A549 (cell line): ENCODE measurements at regions not wholly inside any gene's neighbourhood (a gene's known extent, or its start where the extent isn't known, plus 50 kb on each side); places are given as distances from the start of the nearest gene placed in this dataset.

Experiments
- ATAC-seq, 2 experiments: fragments of 200-7000 bp in 1 of 2; fragments of >200 bp in 1 of 2; cut with Nextera tagmentation in 1 of 2; cut with Tn5 transposase in 1 of 2; 3 replicates each; pipeline versions ENCODE4 v1.8.0 to v1.9.1; 2018 to 2020; ENCODE audit warnings: mild to moderate bottlenecking in 1 of 2, moderate library complexity in 1 of 2
- CTCF ChIA-PET: fragments of 300-600 bp; sonication (Branson Sonifier 250); formaldehyde crosslinking; extraction: SDS; loops from one replicate; lab custom pipeline; 2021; ENCODE audit warnings: antibody characterized with exemption, inconsistent platforms; lab: Yijun Ruan, JAX
- POLR2A ChIA-PET: fragments of 350-600 bp; formaldehyde crosslinking; extraction: SDS; loops from one replicate; lab custom pipeline; 2021; ENCODE audit warnings: antibody characterized with exemption, inconsistent platforms; lab: Yijun Ruan, JAX
- DNase-seq, 2 experiments: peaks; one replicate each; pipeline versions ENCODE4 v3.0.0 to v3.0.0-alpha.2; 2011 to 2016; ENCODE audit warnings: low read depth in 1 of 2, low spot score in 1 of 2
- FAIRE-seq: peaks from 2 replicates; lab custom pipeline; 2011; peaks lifted over from hg19 to GRCh38; lab: Jason Lieb, UNC
- H3K27ac ChIP-seq, 2 experiments: fragments of >200 bp; sonication (Bioruptor Twin); formaldehyde crosslinking; 3 replicates each; pipeline ENCODE4 v1.5.1; 2016 to 2017
- H3K4me1 ChIP-seq: fragments of >200 bp; sonication (Bioruptor Twin); formaldehyde crosslinking; 3 replicates; pipeline ENCODE4 v1.6.1; 2016
- H3K4me2 ChIP-seq: fragments of >200 bp; sonication (Bioruptor Twin); formaldehyde crosslinking; 3 replicates; pipeline ENCODE4 v1.6.1; 2016
- H3K4me3 ChIP-seq: fragments of >200 bp; sonication (Bioruptor Twin); formaldehyde crosslinking; 3 replicates; pipeline ENCODE4 v1.5.1; 2016
- H3K9me3 ChIP-seq: fragments of >200 bp; sonication (Bioruptor Twin); formaldehyde crosslinking; 3 replicates; pipeline ENCODE4 v1.6.1; 2016
- BHLHE40 ChIP-seq: IDR thresholded peaks from 2 replicates; pipeline ENCODE4 v1.6.1; 2012; ENCODE audit warnings: low read depth, low read length, inconsistent platforms
- CEBPB ChIP-seq, 2 experiments: fragments of >200 bp in 1 of 2; sonication (Bioruptor Twin) in 1 of 2; formaldehyde crosslinking in 1 of 2; IDR thresholded peaks; 2 replicates each; pipeline ENCODE4 v1.6.1; 2012 to 2016
- EHF ChIP-seq: fragments of 250-450 bp; sonication (Bioruptor Pico); IDR thresholded peaks from 2 replicates; pipeline ENCODE4 v1.5.0; 2020; ENCODE audit warnings: mild to moderate bottlenecking
- EP300 ChIP-seq, 2 experiments: fragments of >200 bp; sonication (Bioruptor Twin); formaldehyde crosslinking; IDR thresholded peaks; 2 replicates in 1 of 2; 3 replicates in 1 of 2; pipeline ENCODE4 v1.6.1; 2016 to 2017
- FOSL2 ChIP-seq, 2 experiments: fragments of 450-650 bp in 1 of 2; fragments of >200 bp in 1 of 2; sonication (Bioruptor Twin) in 1 of 2; formaldehyde crosslinking; IDR thresholded peaks; 2 replicates each; pipeline versions ENCODE4 v1.5.0 to v1.6.1; 2016 to 2020; ENCODE audit warnings: mild to moderate bottlenecking in 1 of 2, moderate library complexity in 1 of 2
- FOXS1 ChIP-seq: fragments of 250-450 bp; sonication (Bioruptor Pico); IDR thresholded peaks from 2 replicates; pipeline ENCODE4 v1.5.0; 2020; ENCODE audit warnings: mild to moderate bottlenecking, moderate library complexity
- GATA3 ChIP-seq: IDR thresholded peaks from 2 replicates; pipeline ENCODE4 v1.6.1; 2012; ENCODE audit warnings: borderline replicate concordance
- HDAC2 ChIP-seq: fragments of 200-600 bp; sonication (generic); IDR thresholded peaks from 2 replicates; pipeline ENCODE4 v1.6.1; 2016
- HEYL ChIP-seq: fragments of 250-450 bp; sonication (Bioruptor Pico); IDR thresholded peaks from 2 replicates; pipeline ENCODE4 v1.8.0; 2021; ENCODE audit warnings: mild to moderate bottlenecking, moderate library complexity
- HOXB13 ChIP-seq: fragments of 250-450 bp; sonication (Bioruptor Pico); IDR thresholded peaks from 2 replicates; pipeline ENCODE4 v1.5.0; 2020; ENCODE audit warnings: low read depth, mild to moderate bottlenecking, moderate library complexity
- JUN ChIP-seq, 2 experiments: fragments of >200 bp; sonication (Bioruptor Twin); formaldehyde crosslinking; IDR thresholded peaks; 2 replicates in 1 of 2; 3 replicates in 1 of 2; pipeline ENCODE4 v1.6.1; 2016 to 2017
- JUNB ChIP-seq: fragments of >200 bp; sonication (Bioruptor Twin); formaldehyde crosslinking; IDR thresholded peaks from 2 replicates; pipeline ENCODE4 v1.6.1; 2016
- MAZ ChIP-seq: fragments of 150-350 bp; IDR thresholded peaks from 2 replicates; pipeline ENCODE4 v1.6.1; 2014; ENCODE audit warnings: antibody characterized with exemption, low read depth, low read length, borderline replicate concordance
- NFE2L2 ChIP-seq: fragments of 150-350 bp; conservative IDR thresholded peaks from 2 replicates; pipeline ENCODE4 v1.6.1; 2014; ENCODE audit warnings: low read length
- NPAS2 ChIP-seq: fragments of 250-450 bp; sonication (Bioruptor Pico); IDR thresholded peaks from 2 replicates; pipeline ENCODE4 v1.8.0; 2022; ENCODE audit warnings: mild to moderate bottlenecking, moderate library complexity, borderline replicate concordance
- NR3C1 ChIP-seq: fragments of >200 bp; sonication (Bioruptor Twin); formaldehyde crosslinking; IDR thresholded peaks from 3 replicates; pipeline ENCODE4 v1.6.1; 2017
- PHF8 ChIP-seq: fragments of 200-600 bp; sonication (generic); IDR thresholded peaks from 2 replicates; pipeline ENCODE4 v1.6.1; 2016; ENCODE audit warnings: low read depth, mild to moderate bottlenecking, antibody characterized with exemption, moderate library complexity, borderline replicate concordance
- POLR2A ChIP-seq: IDR thresholded peaks from 2 replicates; pipeline ENCODE4 v1.6.1; 2012; ENCODE audit warnings: mild to moderate bottlenecking, low read length
- RCOR1 ChIP-seq: fragments of 150-350 bp; IDR thresholded peaks from 2 replicates; pipeline ENCODE4 v1.6.1; 2014; ENCODE audit warnings: antibody characterized with exemption, low read length, low read depth
- RNF2 ChIP-seq: fragments of 200-600 bp; sonication (generic); IDR thresholded peaks from 2 replicates; pipeline ENCODE4 v1.6.1; 2016; ENCODE audit warnings: low read depth, mild to moderate bottlenecking, antibody characterized with exemption, moderate library complexity, borderline replicate concordance
- ZSCAN20 ChIP-seq: fragments of 250-450 bp; sonication (Bioruptor Pico); IDR thresholded peaks from 2 replicates; pipeline ENCODE4 v1.8.0; 2022; ENCODE audit warnings: mild to moderate bottlenecking, moderate library complexity
- WGBS: methylation state at CpG from one replicate; pipeline ENCODE4 v1.1.6; 2017; ENCODE audit errors: missing lambda C conversion rate; 5-methylcytosine and 5-hydroxymethylcytosine counted together
- TF ChIP-seq, protein P1 (sequence below): fragments of 200-600 bp; sonication (generic); IDR thresholded peaks from 2 replicates; pipeline ENCODE4 v1.6.1; 2016; ENCODE audit warnings: antibody characterized with exemption, mild to moderate bottlenecking, moderate library complexity
- TF ChIP-seq, protein P2 (sequence below): fragments of >200 bp; sonication (Bioruptor Twin); formaldehyde crosslinking; IDR thresholded peaks from 2 replicates; pipeline ENCODE4 v1.6.1; 2016
- TF ChIP-seq, protein P3 (sequence below): IDR thresholded peaks from 2 replicates; pipeline ENCODE4 v1.6.1; 2012; ENCODE audit warnings: low read depth, borderline replicate concordance
- TF ChIP-seq, protein P4 (sequence below): fragments of 450-650 bp; IDR thresholded peaks from 2 replicates; pipeline ENCODE4 v1.6.1; 2014; ENCODE audit warnings: antibody characterized with exemption
- TF ChIP-seq, protein P5 (sequence below): fragments of 250-450 bp; sonication (Bioruptor Pico); IDR thresholded peaks from 2 replicates; pipeline ENCODE4 v1.5.0; 2020; ENCODE audit warnings: low read depth, mild to moderate bottlenecking, moderate library complexity

DNA sequence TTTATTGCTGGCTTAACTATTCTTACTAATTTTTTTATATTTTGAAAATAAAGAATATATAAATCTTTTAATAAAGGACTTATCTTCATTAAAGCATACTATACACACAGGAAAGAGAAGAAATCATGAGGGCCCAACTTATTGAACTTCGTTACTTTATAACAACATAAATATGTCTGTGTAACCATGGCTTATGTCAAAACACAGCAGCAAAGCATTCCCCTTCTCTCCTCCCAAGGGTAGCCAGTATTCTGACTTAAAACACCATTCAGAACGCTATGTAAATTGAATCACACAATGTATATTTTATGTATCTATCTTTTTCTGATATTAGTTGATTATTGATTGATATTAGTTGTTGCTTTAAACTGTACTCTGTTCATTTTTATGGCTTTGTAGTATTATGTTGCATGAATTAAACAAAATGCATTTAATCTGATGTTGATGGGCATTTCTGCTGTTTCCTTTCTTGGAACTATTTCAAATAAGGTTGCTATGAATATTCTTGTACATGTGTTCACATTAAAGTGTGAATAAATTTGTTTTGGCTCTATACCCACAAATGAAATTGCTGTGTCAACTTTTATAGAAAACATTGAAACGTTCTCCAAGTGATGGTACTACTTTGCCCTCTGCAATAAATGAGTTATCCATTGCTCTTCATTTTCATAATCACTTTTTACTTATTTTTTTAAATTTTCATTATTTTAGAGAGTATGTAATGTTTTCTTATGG is 188.7 kb downstream of the RND3 start:
- WGBS: 83% methylated on average over 3 of the region's 3 CpGs
- no peak overlapping the region for H3K4me2 ChIP-seq
- POLR2A ChIA-PET: no interaction called here
- no peak for FAIRE-seq
- H3K4me1 ChIP-seq: peaks cover 12% of the 10 kb centered on the region; the same call in 2 of the 3 replicates
- ATAC-seq: no peak
- no peak overlapping the region for H3K27ac ChIP-seq
- TF ChIP-seq RNF2 (no peak), NPAS2 (no peak), HDAC2 (no peak), EP300 (IDR thresholded peaks at IDR 0.05) (no peak), FOSL2 (IDR thresholded peaks at IDR 0.05) (no peak), FOSL2 (CRISPR knock-in tag; IDR thresholded peaks at IDR 0.05) (no peak), NFE2L2 (no peak), HEYL (no peak), MAZ (no peak), RCOR1 (no peak), GATA3 (no peak), EHF (CRISPR knock-in tag) (no peak), POLR2A (no peak), BHLHE40 (no peak), JUN (IDR thresholded peaks at IDR 0.05) (no peak)
- TF ChIP-seq, protein P1, sequence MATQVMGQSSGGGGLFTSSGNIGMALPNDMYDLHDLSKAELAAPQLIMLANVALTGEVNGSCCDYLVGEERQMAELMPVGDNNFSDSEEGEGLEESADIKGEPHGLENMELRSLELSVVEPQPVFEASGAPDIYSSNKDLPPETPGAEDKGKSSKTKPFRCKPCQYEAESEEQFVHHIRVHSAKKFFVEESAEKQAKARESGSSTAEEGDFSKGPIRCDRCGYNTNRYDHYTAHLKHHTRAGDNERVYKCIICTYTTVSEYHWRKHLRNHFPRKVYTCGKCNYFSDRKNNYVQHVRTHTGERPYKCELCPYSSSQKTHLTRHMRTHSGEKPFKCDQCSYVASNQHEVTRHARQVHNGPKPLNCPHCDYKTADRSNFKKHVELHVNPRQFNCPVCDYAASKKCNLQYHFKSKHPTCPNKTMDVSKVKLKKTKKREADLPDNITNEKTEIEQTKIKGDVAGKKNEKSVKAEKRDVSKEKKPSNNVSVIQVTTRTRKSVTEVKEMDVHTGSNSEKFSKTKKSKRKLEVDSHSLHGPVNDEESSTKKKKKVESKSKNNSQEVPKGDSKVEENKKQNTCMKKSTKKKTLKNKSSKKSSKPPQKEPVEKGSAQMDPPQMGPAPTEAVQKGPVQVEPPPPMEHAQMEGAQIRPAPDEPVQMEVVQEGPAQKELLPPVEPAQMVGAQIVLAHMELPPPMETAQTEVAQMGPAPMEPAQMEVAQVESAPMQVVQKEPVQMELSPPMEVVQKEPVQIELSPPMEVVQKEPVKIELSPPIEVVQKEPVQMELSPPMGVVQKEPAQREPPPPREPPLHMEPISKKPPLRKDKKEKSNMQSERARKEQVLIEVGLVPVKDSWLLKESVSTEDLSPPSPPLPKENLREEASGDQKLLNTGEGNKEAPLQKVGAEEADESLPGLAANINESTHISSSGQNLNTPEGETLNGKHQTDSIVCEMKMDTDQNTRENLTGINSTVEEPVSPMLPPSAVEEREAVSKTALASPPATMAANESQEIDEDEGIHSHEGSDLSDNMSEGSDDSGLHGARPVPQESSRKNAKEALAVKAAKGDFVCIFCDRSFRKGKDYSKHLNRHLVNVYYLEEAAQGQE: no peak
- TF ChIP-seq, protein P2, sequence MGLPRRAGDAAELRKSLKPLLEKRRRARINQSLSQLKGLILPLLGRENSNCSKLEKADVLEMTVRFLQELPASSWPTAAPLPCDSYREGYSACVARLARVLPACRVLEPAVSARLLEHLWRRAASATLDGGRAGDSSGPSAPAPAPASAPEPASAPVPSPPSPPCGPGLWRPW: no peak
- TF ChIP-seq, protein P3, sequence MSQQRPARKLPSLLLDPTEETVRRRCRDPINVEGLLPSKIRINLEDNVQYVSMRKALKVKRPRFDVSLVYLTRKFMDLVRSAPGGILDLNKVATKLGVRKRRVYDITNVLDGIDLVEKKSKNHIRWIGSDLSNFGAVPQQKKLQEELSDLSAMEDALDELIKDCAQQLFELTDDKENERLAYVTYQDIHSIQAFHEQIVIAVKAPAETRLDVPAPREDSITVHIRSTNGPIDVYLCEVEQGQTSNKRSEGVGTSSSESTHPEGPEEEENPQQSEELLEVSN: no peak
- TF ChIP-seq, all 56 proteins: peak for 0
- no peak for DNase-seq
- CTCF ChIA-PET: no interaction called here
- Histone ChIP-seq H3K4me3 (no peak overlapping the region), H3K9me3 (peaks cover 12% of the 10 kb centered on the region)

DNA sequence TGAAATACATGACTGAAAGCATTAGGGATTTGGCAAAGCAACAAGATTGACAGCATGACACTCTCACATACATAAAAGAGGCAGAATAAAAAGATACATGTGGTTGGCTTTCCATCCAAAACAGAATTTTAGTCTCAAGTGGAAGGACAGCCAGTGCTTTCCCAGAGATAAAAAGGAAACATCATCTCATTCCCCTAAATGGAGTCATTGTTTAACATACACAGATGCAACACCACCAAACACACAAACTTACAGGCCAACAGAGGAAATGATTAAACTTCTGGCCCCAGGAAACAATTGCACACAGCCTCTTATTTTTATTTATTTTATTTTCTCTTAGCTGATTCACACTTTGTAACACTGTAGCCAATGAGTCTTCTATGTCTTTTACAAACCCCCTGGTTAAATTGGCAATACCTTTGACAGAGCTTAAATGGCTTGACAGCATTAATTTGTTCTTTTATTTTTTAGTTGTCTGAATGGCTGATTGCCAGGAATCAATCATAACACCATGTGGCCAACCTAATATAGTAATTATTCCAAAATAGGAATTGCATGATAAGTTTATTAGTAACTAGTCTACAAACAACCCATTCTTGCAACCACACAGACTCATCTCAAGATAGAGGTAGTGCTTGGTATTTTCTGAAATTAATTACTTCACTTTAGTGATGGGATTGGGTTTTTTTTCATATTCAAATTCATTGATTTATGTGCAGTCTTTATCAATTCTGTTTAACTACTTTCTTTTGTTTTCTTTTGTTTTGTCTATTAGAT is 190.5 kb downstream of the RND3 start:
- FAIRE-seq (peak; percentile 68), ATAC-seq (no peak), DNase-seq (peak in 1 of 2 experiments; percentile 22)
- Histone ChIP-seq H3K9me3 (0 out of 3 replicates have a peak, but pooled peaks cover 4% of the 10 kb centered on the region), H3K4me2 (peak overlapping the region; percentile 7; the same call in 1 of the 3 replicates), H3K4me1 (peaks cover 12% of the 10 kb centered on the region; the same call in 2 of the 3 replicates), H3K4me3 (no peak overlapping the region), H3K27ac (0 out of 6 replicates have a peak overlapping the region, but pooled peaks of 1 of the 2 experiments have one; percentile 24)
- CTCF ChIA-PET: no interaction called here
- POLR2A ChIA-PET: no interaction called here
- TF ChIP-seq NFE2L2 (no peak), ZSCAN20 (CRISPR knock-in tag) (no peak), JUNB (no peak), PHF8 (no peak), FOXS1 (CRISPR knock-in tag) (no peak), EHF (CRISPR knock-in tag) (no peak), NR3C1 (no peak), HOXB13 (no peak), CEBPB (IDR thresholded peaks at IDR 0.05) (no peak), MAZ (no peak), RCOR1 (no peak)
- TF ChIP-seq, protein P1: no peak
- TF ChIP-seq, protein P4, sequence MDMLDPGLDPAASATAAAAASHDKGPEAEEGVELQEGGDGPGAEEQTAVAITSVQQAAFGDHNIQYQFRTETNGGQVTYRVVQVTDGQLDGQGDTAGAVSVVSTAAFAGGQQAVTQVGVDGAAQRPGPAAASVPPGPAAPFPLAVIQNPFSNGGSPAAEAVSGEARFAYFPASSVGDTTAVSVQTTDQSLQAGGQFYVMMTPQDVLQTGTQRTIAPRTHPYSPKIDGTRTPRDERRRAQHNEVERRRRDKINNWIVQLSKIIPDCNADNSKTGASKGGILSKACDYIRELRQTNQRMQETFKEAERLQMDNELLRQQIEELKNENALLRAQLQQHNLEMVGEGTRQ: no peak
- TF ChIP-seq, protein P5, sequence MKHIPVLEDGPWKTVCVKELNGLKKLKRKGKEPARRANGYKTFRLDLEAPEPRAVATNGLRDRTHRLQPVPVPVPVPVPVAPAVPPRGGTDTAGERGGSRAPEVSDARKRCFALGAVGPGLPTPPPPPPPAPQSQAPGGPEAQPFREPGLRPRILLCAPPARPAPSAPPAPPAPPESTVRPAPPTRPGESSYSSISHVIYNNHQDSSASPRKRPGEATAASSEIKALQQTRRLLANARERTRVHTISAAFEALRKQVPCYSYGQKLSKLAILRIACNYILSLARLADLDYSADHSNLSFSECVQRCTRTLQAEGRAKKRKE (CRISPR knock-in tag): no peak
